ENCODE measurements at regions not wholly inside any gene's neighbourhood (a gene's known extent, or its start where the extent isn't known, plus 50 kb on each side); places are given as distances from the start of the nearest gene placed in this dataset.

- DNase-seq (ENCODE audit: low read depth in 2 of 2): no peak
Measured at GRCh38 chr20:51218603-51219002, 195.7 kb upstream of the KCNG1 start.

- no peak for DNase-seq (ENCODE audit: low read depth in 2 of 2)
Measured at GRCh38 chr20:51217347-51218045, 194.6 kb upstream of the KCNG1 start.

GRCh38 chr20:51216850-51217249, 193.9 kb upstream of the KCNG1 start:
- DNase-seq (ENCODE audit: low read depth in 2 of 2): no peak

- DNase-seq (ENCODE audit: low read depth in 2 of 2): no peak
Measured at GRCh38 chr20:51212816-51213215, 189.9 kb upstream of the KCNG1 start.

GRCh38 chr20:51211191-51211590, 188.3 kb upstream of the KCNG1 start:
- DNase-seq (ENCODE audit: low read depth in 2 of 2): no peak

GRCh38 chr20:51210084-51210483, 187.2 kb upstream of the KCNG1 start:
- DNase-seq (ENCODE audit: low read depth in 2 of 2): no peak

GRCh38 chr20:51208162-51208561, 185.3 kb upstream of the KCNG1 start:
- DNase-seq (ENCODE audit: low read depth in 2 of 2): no peak

GRCh38 chr20:51206032-51206662, 183.2 kb upstream of the KCNG1 start:
- no peak for DNase-seq (ENCODE audit: low read depth in 2 of 2)

- no peak for DNase-seq (ENCODE audit: low read depth in 2 of 2)
Measured at GRCh38 chr20:51204794-51205193, 181.9 kb upstream of the KCNG1 start.

- DNase-seq (ENCODE audit: low read depth in 2 of 2): no peak
Measured at GRCh38 chr20:51204051-51204715, 181.3 kb upstream of the KCNG1 start.

- DNase-seq (ENCODE audit: low read depth in 2 of 2): no peak
Measured at GRCh38 chr20:51202304-51202703, 179.4 kb upstream of the KCNG1 start.

GRCh38 chr20:51199920-51200319, 177.0 kb upstream of the KCNG1 start:
- no peak for DNase-seq (ENCODE audit: low read depth in 2 of 2)

- DNase-seq (ENCODE audit: low read depth in 2 of 2): no peak
Measured at GRCh38 chr20:51198876-51199523, 176.1 kb upstream of the KCNG1 start.

- DNase-seq (ENCODE audit: low read depth in 2 of 2): no peak
Measured at GRCh38 chr20:51198238-51198637, 175.3 kb upstream of the KCNG1 start.

- DNase-seq (ENCODE audit: low read depth in 2 of 2): no peak
Measured at GRCh38 chr20:51196991-51197651, 174.2 kb upstream of the KCNG1 start.

- no peak for DNase-seq (ENCODE audit: low read depth in 2 of 2)
Measured at GRCh38 chr20:51195990-51196389, 173.1 kb upstream of the KCNG1 start.

GRCh38 chr20:51195419-51195901, 172.6 kb upstream of the KCNG1 start:
- no peak for DNase-seq (ENCODE audit: low read depth in 2 of 2)

- no peak for DNase-seq (ENCODE audit: low read depth in 2 of 2)
Measured at GRCh38 chr20:51193066-51193772, 170.3 kb upstream of the KCNG1 start.

GRCh38 chr20:51190783-51191180, 167.9 kb upstream of the KCNG1 start:
- DNase-seq (ENCODE audit: low read depth in 2 of 2): no peak

- no peak for DNase-seq (ENCODE audit: low read depth in 2 of 2)
Measured at GRCh38 chr20:51189814-51190782, 167.2 kb upstream of the KCNG1 start.
